ENCODE measurements at regions not wholly inside any gene's neighbourhood (a gene's known extent, or its start where the extent isn't known, plus 50 kb on each side); places are given as distances from the start of the nearest gene placed in this dataset.

- Histone ChIP-seq H3K9me2 (replicated peaks; ENCODE audit: insufficient read depth, low read length) (no peaks in the 10 kb centered on the region), H3K27ac (ENCODE audit: low read length) (no peak overlapping the region), H3K79me2 (ENCODE audit: low read length) (no peaks in the 10 kb centered on the region), H3K27me3 (replicated peaks; ENCODE audit: insufficient read depth, low read length) (no peaks in the 10 kb centered on the region), H4K20me1 (ENCODE audit: insufficient read depth, low read length) (no peaks in the 10 kb centered on the region), H2AFZ (ENCODE audit: low read length) (no peak overlapping the region), H3K36me3 (replicated peaks; ENCODE audit: insufficient read depth, low read length) (no peaks in the 10 kb centered on the region), H3K4me3 (ENCODE audit: low read length) (no peak overlapping the region), H3F3A (ENCODE audit: insufficient read depth, low read length) (no peaks in the 10 kb centered on the region), H3K4me2 (ENCODE audit: low read depth, low read length) (no peak overlapping the region), H3K4me1 (ENCODE audit: low read length) (no peaks in the 10 kb centered on the region), H3K9ac (ENCODE audit: low read length) (no peak overlapping the region), H3K9me3 (replicated peaks; ENCODE audit: insufficient read depth, low read length) (no peaks in the 10 kb centered on the region)
- DNase-seq = no peak
- TF ChIP-seq EZH2phosphoT487 (IDR thresholded peaks at IDR 0.05; ENCODE audit: low read length) = no peak
- no peak for TF ChIP-seq CTCF (IDR thresholded peaks at IDR 0.05; ENCODE audit: low read length)
- TF ChIP-seq EZH2 (optimal IDR thresholded peaks at IDR 0.05; ENCODE audit: low read depth, low read length) = no peak
Measured at GRCh38 chr2:148594216-148594615, 50.3 kb upstream of the EPC2 start.

Measured in MM.1S (cell line).